SU-DHL-6 (cell line): ENCODE measurements at regions not wholly inside any gene's neighbourhood (a gene's known extent, or its start where the extent isn't known, plus 50 kb on each side); places are given as distances from the start of the nearest gene placed in this dataset.

ENCODE experiments used
- H2AFZ ChIP-seq: fragments of 200-600 bp; sonication (generic); 2 replicates; pipeline ENCODE4 v1.6.1; 2014; ENCODE audit warnings: low read depth, mild to moderate bottlenecking, moderate library complexity, mixed read lengths, antibody characterized with exemption, low read length; ENCODE audit not compliant: severe bottlenecking
- H3F3A ChIP-seq: fragments of 200-600 bp; shearing (Covaris generic); 2 replicates; pipeline ENCODE4 v1.6.0; 2016; ENCODE audit warnings: antibody characterized with exemption, mild to moderate bottlenecking; ENCODE audit not compliant: insufficient read depth
- H3K27ac ChIP-seq: fragments of 200-600 bp; sonication (generic); 2 replicates; pipeline ENCODE4 v1.5.1; 2016; ENCODE audit warnings: low read depth, mild to moderate bottlenecking, low read length, moderate library complexity, mixed read lengths
- H3K27me3 ChIP-seq: fragments of 200-600 bp; sonication (generic), shearing (Covaris generic); 2 replicates; pipeline ENCODE4 v1.6.0; 2014; ENCODE audit warnings: mild to moderate bottlenecking, low read length
- H3K36me3 ChIP-seq: fragments of 200-600 bp; sonication (generic); 2 replicates; pipeline ENCODE4 v1.6.1; 2014; ENCODE audit warnings: mild to moderate bottlenecking, low read length, mixed read lengths
- H3K4me2 ChIP-seq: fragments of 300-600, 200-600 bp; shearing (Covaris generic), sonication (generic); 2 replicates; pipeline ENCODE4 v1.6.0; 2014; ENCODE audit warnings: low read length, low read depth, mild to moderate bottlenecking; ENCODE audit not compliant: poor library complexity, severe bottlenecking
- H3K4me3 ChIP-seq: fragments of 200-600 bp; sonication (generic); 2 replicates; pipeline ENCODE4 v1.5.1; 2014; ENCODE audit warnings: antibody characterized with exemption, low read length, mild to moderate bottlenecking, mixed read lengths; ENCODE audit not compliant: insufficient read depth, poor library complexity, severe bottlenecking
- H3K79me2 ChIP-seq: fragments of 200-600 bp; sonication (generic); 2 replicates; pipeline ENCODE4 v1.6.1; 2014; ENCODE audit warnings: mild to moderate bottlenecking, low read length, moderate library complexity; ENCODE audit not compliant: insufficient read depth
- H3K9ac ChIP-seq: fragments of 200-600 bp; sonication (generic); 2 replicates; pipeline ENCODE4 v1.7.0; 2014; ENCODE audit warnings: mild to moderate bottlenecking, low read length
- H3K9me2 ChIP-seq: fragments of 200-600 bp; sonication (generic); replicated peaks from 2 replicates; pipeline ENCODE4 v1.6.1; 2014; ENCODE audit warnings: low read length; ENCODE audit not compliant: insufficient read depth
- H3K9me3 ChIP-seq: fragments of 200-600 bp; sonication (generic); 2 replicates; pipeline ENCODE4 v1.6.1; 2014; ENCODE audit warnings: low read length, mixed read lengths; ENCODE audit not compliant: insufficient read depth
- H4K20me1 ChIP-seq: fragments of 200-600 bp; sonication (generic); 2 replicates; pipeline ENCODE4 v1.6.1; 2014; ENCODE audit warnings: low read depth, mild to moderate bottlenecking, antibody characterized with exemption, low read length, moderate library complexity, mixed read lengths
- CTCF ChIP-seq: fragments of 200-600 bp; sonication (generic); IDR thresholded peaks from one replicate; pipeline ENCODE4 v1.5.1; 2017; ENCODE audit warnings: antibody characterized with exemption, mild to moderate bottlenecking, low read length, moderate library complexity; ENCODE audit not compliant: insufficient read depth, poor library complexity, severe bottlenecking
- EZH2phosphoT487 ChIP-seq: fragments of 200-600 bp; sonication (generic), shearing (Covaris generic); conservative IDR thresholded peaks from 2 replicates; pipeline ENCODE4 v1.6.1; 2018; ENCODE audit warnings: mild to moderate bottlenecking, antibody characterized with exemption, low read length, moderate library complexity, mixed read lengths

- Histone ChIP-seq H3K9me3 (no peaks in the 10 kb centered on the region), H3K36me3 (no peaks in the 10 kb centered on the region), H3K4me3 (no peak overlapping the region), H4K20me1 (no peaks in the 10 kb centered on the region), H3K79me2 (no peaks in the 10 kb centered on the region), H3K27ac (no peak overlapping the region), H3K9me2 (no peaks in the 10 kb centered on the region), H3K4me2 (no peak overlapping the region), H2AFZ (no peak overlapping the region), H3K27me3 (no peaks in the 10 kb centered on the region), H3F3A (no peaks in the 10 kb centered on the region), H3K9ac (no peak overlapping the region)
- no peak for TF ChIP-seq CTCF
- no peak for TF ChIP-seq EZH2phosphoT487
Measured at GRCh38 chr11:45523760-45524159, 141.7 kb downstream of the CHST1 start.

GRCh38 chr11:45518833-45519535 lies 146.4 kb downstream of the CHST1 start:
- Histone ChIP-seq H3K9ac (no peak overlapping the region), H3K27me3 (no peaks in the 10 kb centered on the region), H3K27ac (no peak overlapping the region), H3K79me2 (no peaks in the 10 kb centered on the region), H3K36me3 (no peaks in the 10 kb centered on the region), H3K4me2 (no peak overlapping the region), H3F3A (no peaks in the 10 kb centered on the region), H4K20me1 (no peaks in the 10 kb centered on the region), H3K9me2 (no peaks in the 10 kb centered on the region), H2AFZ (no peak overlapping the region), H3K4me3 (no peak overlapping the region), H3K9me3 (no peaks in the 10 kb centered on the region)
- TF ChIP-seq CTCF (no peak), EZH2phosphoT487 (no peak)

- Histone ChIP-seq H3K9me3 (no peaks in the 10 kb centered on the region), H3K4me3 (no peak overlapping the region), H3K9ac (no peak overlapping the region), H2AFZ (no peak overlapping the region), H4K20me1 (no peaks in the 10 kb centered on the region), H3F3A (no peaks in the 10 kb centered on the region), H3K9me2 (no peaks in the 10 kb centered on the region), H3K79me2 (no peaks in the 10 kb centered on the region), H3K4me2 (no peak overlapping the region), H3K27ac (no peak overlapping the region), H3K36me3 (no peaks in the 10 kb centered on the region), H3K27me3 (no peaks in the 10 kb centered on the region)
- TF ChIP-seq EZH2phosphoT487 (no peak), CTCF (no peak)
Measured at GRCh38 chr11:45518141-45518832, 147.1 kb downstream of the CHST1 start.
